ENCODE measurements at regions not wholly inside any gene's neighbourhood (a gene's known extent, or its start where the extent isn't known, plus 50 kb on each side); places are given as distances from the start of the nearest gene placed in this dataset.

- no peaks in the 10 kb centered on the region for H3K36me3 ChIP-seq (replicated peaks; ENCODE audit: control insufficient read depth, insufficient read depth, low read length)
- H3K27me3 ChIP-seq (ENCODE audit: control insufficient read depth, insufficient read depth, low read length), result no peaks in the 10 kb centered on the region
- no peak for DNase-seq
- H3K4me3 ChIP-seq (ENCODE audit: insufficient read depth, low read depth, low read length), result no peak overlapping the region
Measured at GRCh38 chr9:134552349-134552990, 89.1 kb upstream of the COL5A1 start.

GRCh38 chr9:134553061-134553891, 88.3 kb upstream of the COL5A1 start:
- Histone ChIP-seq H3K36me3 (replicated peaks; ENCODE audit: control insufficient read depth, insufficient read depth, low read length) (no peaks in the 10 kb centered on the region), H3K27me3 (ENCODE audit: control insufficient read depth, insufficient read depth, low read length) (no peaks in the 10 kb centered on the region), H3K4me3 (ENCODE audit: insufficient read depth, low read depth, low read length) (no peak overlapping the region)
- peak; percentile 64 for DNase-seq

- no peaks in the 10 kb centered on the region for H3K36me3 ChIP-seq (replicated peaks; ENCODE audit: control insufficient read depth, insufficient read depth, low read length)
- peak; percentile 59 for DNase-seq
Measured at GRCh38 chr9:134553996-134554372, 87.6 kb upstream of the COL5A1 start.

GRCh38 chr9:134554373-134555093, 87.1 kb upstream of the COL5A1 start:
- no peaks in the 10 kb centered on the region for H3K36me3 ChIP-seq (replicated peaks; ENCODE audit: control insufficient read depth, insufficient read depth, low read length)
- no peak overlapping the region for H3K4me3 ChIP-seq (ENCODE audit: insufficient read depth, low read depth, low read length)
- peak; percentile 79 for DNase-seq
- no peaks in the 10 kb centered on the region for H3K27me3 ChIP-seq (ENCODE audit: control insufficient read depth, insufficient read depth, low read length)

More at GRCh38 chr9:134553996-134554372, 87.6 kb upstream of the COL5A1 start:
- Histone ChIP-seq H3K4me3 (ENCODE audit: insufficient read depth, low read depth, low read length) (no peak overlapping the region), H3K27me3 (ENCODE audit: control insufficient read depth, insufficient read depth, low read length) (no peaks in the 10 kb centered on the region)

GRCh38 chr9:134555094-134555650, 86.4 kb upstream of the COL5A1 start:
- no peak for DNase-seq
- no peaks in the 10 kb centered on the region for H3K36me3 ChIP-seq (replicated peaks; ENCODE audit: control insufficient read depth, insufficient read depth, low read length)
- no peaks in the 10 kb centered on the region for H3K27me3 ChIP-seq (ENCODE audit: control insufficient read depth, insufficient read depth, low read length)
- no peak overlapping the region for H3K4me3 ChIP-seq (ENCODE audit: insufficient read depth, low read depth, low read length)

- DNase-seq, result no peak
- Histone ChIP-seq H3K4me3 (ENCODE audit: insufficient read depth, low read depth, low read length) (no peak overlapping the region), H3K27me3 (ENCODE audit: control insufficient read depth, insufficient read depth, low read length) (no peaks in the 10 kb centered on the region), H3K36me3 (replicated peaks; ENCODE audit: control insufficient read depth, insufficient read depth, low read length) (no peaks in the 10 kb centered on the region)
Measured at GRCh38 chr9:134556531-134557068, 85.0 kb upstream of the COL5A1 start.

GRCh38 chr9:134557331-134557730, 84.3 kb upstream of the COL5A1 start:
- no peaks in the 10 kb centered on the region for H3K27me3 ChIP-seq (ENCODE audit: control insufficient read depth, insufficient read depth, low read length)
- H3K36me3 ChIP-seq (replicated peaks; ENCODE audit: control insufficient read depth, insufficient read depth, low read length), result no peaks in the 10 kb centered on the region
- H3K4me3 ChIP-seq (ENCODE audit: insufficient read depth, low read depth, low read length), result no peak overlapping the region
- DNase-seq, result no peak

GRCh38 chr9:134558124-134558905, 83.3 kb upstream of the COL5A1 start:
- Histone ChIP-seq H3K4me3 (ENCODE audit: insufficient read depth, low read depth, low read length) (no peak overlapping the region), H3K36me3 (replicated peaks; ENCODE audit: control insufficient read depth, insufficient read depth, low read length) (no peaks in the 10 kb centered on the region), H3K27me3 (ENCODE audit: control insufficient read depth, insufficient read depth, low read length) (no peaks in the 10 kb centered on the region)
- no peak for DNase-seq

GRCh38 chr9:134559013-134559412, 82.6 kb upstream of the COL5A1 start:
- H3K27me3 ChIP-seq (ENCODE audit: control insufficient read depth, insufficient read depth, low read length), result no peaks in the 10 kb centered on the region
- no peaks in the 10 kb centered on the region for H3K36me3 ChIP-seq (replicated peaks; ENCODE audit: control insufficient read depth, insufficient read depth, low read length)
- no peak overlapping the region for H3K4me3 ChIP-seq (ENCODE audit: insufficient read depth, low read depth, low read length)
- no peak for DNase-seq

GRCh38 chr9:134560206-134560605, 81.4 kb upstream of the COL5A1 start:
- H3K4me3 ChIP-seq (ENCODE audit: insufficient read depth, low read depth, low read length), result no peak overlapping the region
- DNase-seq, result no peak
- H3K36me3 ChIP-seq (replicated peaks; ENCODE audit: control insufficient read depth, insufficient read depth, low read length), result no peaks in the 10 kb centered on the region
- no peaks in the 10 kb centered on the region for H3K27me3 ChIP-seq (ENCODE audit: control insufficient read depth, insufficient read depth, low read length)

- no peaks in the 10 kb centered on the region for H3K36me3 ChIP-seq (replicated peaks; ENCODE audit: control insufficient read depth, insufficient read depth, low read length)
- no peaks in the 10 kb centered on the region for H3K27me3 ChIP-seq (ENCODE audit: control insufficient read depth, insufficient read depth, low read length)
- no peak for DNase-seq
- no peak overlapping the region for H3K4me3 ChIP-seq (ENCODE audit: insufficient read depth, low read depth, low read length)
Measured at GRCh38 chr9:134560654-134561053, 80.9 kb upstream of the COL5A1 start.

- Histone ChIP-seq H3K36me3 (replicated peaks; ENCODE audit: control insufficient read depth, insufficient read depth, low read length) (no peaks in the 10 kb centered on the region), H3K27me3 (ENCODE audit: control insufficient read depth, insufficient read depth, low read length) (no peaks in the 10 kb centered on the region), H3K4me3 (ENCODE audit: insufficient read depth, low read depth, low read length) (no peak overlapping the region)
- DNase-seq, result no peak
Measured at GRCh38 chr9:134561427-134562145, 80.0 kb upstream of the COL5A1 start.

GRCh38 chr9:134562146-134562849, 79.3 kb upstream of the COL5A1 start:
- H3K4me3 ChIP-seq (ENCODE audit: insufficient read depth, low read depth, low read length), result no peak overlapping the region
- H3K27me3 ChIP-seq (ENCODE audit: control insufficient read depth, insufficient read depth, low read length), result no peaks in the 10 kb centered on the region
- no peak for DNase-seq
- no peaks in the 10 kb centered on the region for H3K36me3 ChIP-seq (replicated peaks; ENCODE audit: control insufficient read depth, insufficient read depth, low read length)

Data from H7 (cell line).